Pancreas (tissue), 10 donors: ENCODE measurements at regions not wholly inside any gene's neighbourhood (a gene's known extent, or its start where the extent isn't known, plus 50 kb on each side); places are given as distances from the start of the nearest gene placed in this dataset.

Experiments used
- ATAC-seq, 4 donors: fragments of 200-7000 bp; cut with Tn5 transposase; one replicate each; pipeline versions ENCODE4 v1.8.0 to v1.9.1; 2020; ENCODE audit warnings: mild to moderate bottlenecking in 4 of 4, moderate library complexity in 4 of 4
- DNase-seq, 6 donors: peaks; one replicate each; pipeline ENCODE4 v3.0.0-alpha.2; 2020
- FAIRE-seq: peaks from 2 replicates; lab custom pipeline; 2012; peaks lifted over from hg19 to GRCh38; lab: Jason Lieb, UNC
- H3K27ac ChIP-seq, 4 donors: fragments of 200-600 bp; sonication (generic); 1 replicate in 3 of 4; 2 replicates in 1 of 4; pipeline versions ENCODE4 v1.5.0 to v1.8.0; 2020
- H3K27me3 ChIP-seq, 4 donors: fragments of 200-600 bp; one replicate each; pipeline ENCODE4 v1.8.0; 2021
- H3K36me3 ChIP-seq, 3 donors: fragments of 200-600 bp; sonication (generic) in 1 of 3; one replicate each; pipeline versions ENCODE4 v1.5.0 to v1.8.0; 2020 to 2021
- H3K4me1 ChIP-seq, 3 donors: fragments of 200-600 bp; one replicate each; pipeline ENCODE4 v1.8.0; 2021
- H3K4me3 ChIP-seq, 4 donors: fragments of 200-600 bp; sonication (generic) in 2 of 4; one replicate each; pipeline versions ENCODE4 v1.5.0 to v1.8.0; 2020 to 2021
- H3K9me3 ChIP-seq, 4 donors: fragments of 200-600 bp; one replicate each; pipeline ENCODE4 v1.8.0; 2021
- WGBS, 2 donors: extraction: QIAGEN DNeasy Blood & Tissue Kit; methylation state at CpG; one replicate each; pipeline ENCODE4 v1.1.7; 2013; 5-methylcytosine and 5-hydroxymethylcytosine counted together
- intact Hi-C, 3 donors: fragments of 100-400 bp; cut with DNase I; formaldehyde crosslinking; loops; one replicate each; pipeline versions ENCODE4 v1.11.1 to v1.14.2; 2022
- TF ChIP-seq, protein P1 (sequence below), 4 donors: fragments of 200-600 bp; sonication (generic) in 3 of 4; IDR thresholded peaks; one replicate each; pipeline versions ENCODE4 v1.5.0 to v1.8.0; 2021; ENCODE audit warnings: antibody characterized with exemption in 4 of 4
- donor health status: healthy with polysubstance abuse.
- donor health status: DM: no; HTN: no; CAD: no; lungs with moderate emphysema.
- donor health status: DM: no; HTN: no; CAD: no.
- donor health status: control.
- donor health status: control.
- donor health status: Bipolar disorder and iron deficiency.
- donor health status: DM: yes; HTN: yes; CAD: no.
- donor health status: DM: no; HTN: no; CAD: no.
- donor health status: DM: no; HTN: no; CAD: no.
- donor health status: DM: yes; HTN: yes; CAD: no.

DNA sequence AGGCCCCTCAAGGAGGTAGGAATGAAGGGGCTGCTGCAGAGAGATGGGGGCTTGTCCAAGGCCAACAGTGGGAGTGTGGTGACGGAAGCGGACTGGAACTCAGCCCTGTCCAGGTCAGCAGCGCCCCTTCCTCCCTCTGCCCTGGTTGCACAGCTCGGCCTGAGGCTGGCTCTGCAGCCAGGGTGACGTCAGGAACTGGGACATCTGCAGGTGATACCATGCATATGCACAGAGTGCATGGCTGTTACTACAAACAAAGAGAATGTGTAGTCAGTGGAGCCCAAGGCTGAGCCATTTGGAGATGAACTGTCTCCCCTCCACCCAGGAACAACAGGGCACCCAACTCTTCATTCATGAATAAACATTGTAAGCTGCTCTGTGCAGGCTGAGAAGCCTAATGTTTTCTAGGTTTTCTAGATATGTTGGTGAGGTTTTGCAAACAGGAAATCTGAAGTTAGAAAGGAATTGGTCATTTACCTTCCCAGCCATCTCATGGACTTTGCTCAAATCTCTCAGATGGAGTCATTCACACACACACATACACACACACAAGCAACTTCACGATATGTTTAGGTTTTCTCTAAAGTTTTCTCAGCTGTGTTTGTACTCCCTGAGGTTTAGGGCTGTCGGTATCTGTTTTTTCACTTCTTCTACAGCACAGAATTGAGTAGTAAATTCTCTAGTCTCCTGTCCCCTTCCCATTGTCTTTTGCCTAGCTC is 117.2 kb downstream of the TLE3 start:
- 60 to 61% methylated on average over 7 of the region's 7 CpGs for WGBS, 2 donors
- Histone ChIP-seq H3K36me3 (no peaks in the 10 kb centered on the region), H3K9me3 (no peaks in the 10 kb centered on the region), H3K4me1 (no peaks in the 10 kb centered on the region), H3K27ac (no peak overlapping the region), H3K4me3 (no peak overlapping the region), H3K27me3 (no peaks in the 10 kb centered on the region)
- intact Hi-C loops: no loop called here
- TF ChIP-seq, protein P1, sequence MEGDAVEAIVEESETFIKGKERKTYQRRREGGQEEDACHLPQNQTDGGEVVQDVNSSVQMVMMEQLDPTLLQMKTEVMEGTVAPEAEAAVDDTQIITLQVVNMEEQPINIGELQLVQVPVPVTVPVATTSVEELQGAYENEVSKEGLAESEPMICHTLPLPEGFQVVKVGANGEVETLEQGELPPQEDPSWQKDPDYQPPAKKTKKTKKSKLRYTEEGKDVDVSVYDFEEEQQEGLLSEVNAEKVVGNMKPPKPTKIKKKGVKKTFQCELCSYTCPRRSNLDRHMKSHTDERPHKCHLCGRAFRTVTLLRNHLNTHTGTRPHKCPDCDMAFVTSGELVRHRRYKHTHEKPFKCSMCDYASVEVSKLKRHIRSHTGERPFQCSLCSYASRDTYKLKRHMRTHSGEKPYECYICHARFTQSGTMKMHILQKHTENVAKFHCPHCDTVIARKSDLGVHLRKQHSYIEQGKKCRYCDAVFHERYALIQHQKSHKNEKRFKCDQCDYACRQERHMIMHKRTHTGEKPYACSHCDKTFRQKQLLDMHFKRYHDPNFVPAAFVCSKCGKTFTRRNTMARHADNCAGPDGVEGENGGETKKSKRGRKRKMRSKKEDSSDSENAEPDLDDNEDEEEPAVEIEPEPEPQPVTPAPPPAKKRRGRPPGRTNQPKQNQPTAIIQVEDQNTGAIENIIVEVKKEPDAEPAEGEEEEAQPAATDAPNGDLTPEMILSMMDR (IDR thresholded peaks at IDR 0.05): no peak
- no peak for DNase-seq
- ATAC-seq: peak in 1 of 4 donors; percentile 36
- no peak for FAIRE-seq

- intact Hi-C loops: no loop called here
- FAIRE-seq: no peak
Measured at GRCh38 chr15:69982037-69982436, 115.7 kb downstream of the TLE3 start.

DNA sequence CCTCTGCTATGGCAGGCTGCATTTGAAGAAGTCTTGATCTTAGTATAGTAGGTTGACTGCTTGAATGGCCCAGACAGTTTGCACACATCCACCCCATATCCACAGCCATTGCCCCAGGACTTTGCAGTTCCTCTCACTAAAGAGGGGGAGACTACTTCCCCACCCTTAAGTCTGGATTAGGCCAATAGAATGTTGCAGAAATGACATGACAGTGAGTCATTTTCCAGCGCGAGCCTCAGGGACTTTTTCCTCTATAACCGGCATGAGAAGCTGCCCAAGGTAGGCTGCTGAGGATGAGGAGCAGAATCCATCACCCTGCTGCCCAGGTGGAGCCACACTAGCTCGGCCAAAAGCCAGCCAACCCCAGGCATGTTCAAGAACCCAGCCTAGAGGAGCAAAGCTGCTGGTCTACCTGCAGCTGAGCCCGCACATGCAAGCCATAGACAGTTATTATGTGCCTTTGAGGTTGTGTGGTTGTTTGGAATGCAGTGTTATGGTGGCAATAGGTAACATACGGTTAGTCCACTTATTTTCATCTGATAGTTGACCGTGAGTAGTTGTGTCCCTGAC is 113.9 kb downstream of the TLE3 start:
- TF ChIP-seq, protein P1 (IDR thresholded peaks at IDR 0.05): no peak
- DNase-seq (no peak), FAIRE-seq (no peak), ATAC-seq (no peak)
- intact Hi-C loops: no loop called here
- no peak overlapping the region for H3K4me3 ChIP-seq
- H3K27ac ChIP-seq: no peak overlapping the region
- H3K9me3 ChIP-seq: no peaks in the 10 kb centered on the region
- 79 to 83% methylated on average over 7 of the region's 7 CpGs for WGBS, 2 donors
- no peaks in the 10 kb centered on the region for H3K4me1 ChIP-seq
- H3K27me3 ChIP-seq: no peaks in the 10 kb centered on the region
- H3K36me3 ChIP-seq: no peaks in the 10 kb centered on the region

More at GRCh38 chr15:69982037-69982436, 115.7 kb downstream of the TLE3 start:
- Histone ChIP-seq H3K9me3 (no peaks in the 10 kb centered on the region), H3K36me3 (no peaks in the 10 kb centered on the region), H3K4me1 (no peaks in the 10 kb centered on the region), H3K4me3 (no peak overlapping the region), H3K27me3 (no peaks in the 10 kb centered on the region), H3K27ac (no peak overlapping the region)
- ATAC-seq: no peak
- TF ChIP-seq, protein P1 (IDR thresholded peaks at IDR 0.05): no peak
- 79 to 82% methylated on average over 2 of the region's 2 CpGs for WGBS, 2 donors
- DNase-seq: no peak

DNA sequence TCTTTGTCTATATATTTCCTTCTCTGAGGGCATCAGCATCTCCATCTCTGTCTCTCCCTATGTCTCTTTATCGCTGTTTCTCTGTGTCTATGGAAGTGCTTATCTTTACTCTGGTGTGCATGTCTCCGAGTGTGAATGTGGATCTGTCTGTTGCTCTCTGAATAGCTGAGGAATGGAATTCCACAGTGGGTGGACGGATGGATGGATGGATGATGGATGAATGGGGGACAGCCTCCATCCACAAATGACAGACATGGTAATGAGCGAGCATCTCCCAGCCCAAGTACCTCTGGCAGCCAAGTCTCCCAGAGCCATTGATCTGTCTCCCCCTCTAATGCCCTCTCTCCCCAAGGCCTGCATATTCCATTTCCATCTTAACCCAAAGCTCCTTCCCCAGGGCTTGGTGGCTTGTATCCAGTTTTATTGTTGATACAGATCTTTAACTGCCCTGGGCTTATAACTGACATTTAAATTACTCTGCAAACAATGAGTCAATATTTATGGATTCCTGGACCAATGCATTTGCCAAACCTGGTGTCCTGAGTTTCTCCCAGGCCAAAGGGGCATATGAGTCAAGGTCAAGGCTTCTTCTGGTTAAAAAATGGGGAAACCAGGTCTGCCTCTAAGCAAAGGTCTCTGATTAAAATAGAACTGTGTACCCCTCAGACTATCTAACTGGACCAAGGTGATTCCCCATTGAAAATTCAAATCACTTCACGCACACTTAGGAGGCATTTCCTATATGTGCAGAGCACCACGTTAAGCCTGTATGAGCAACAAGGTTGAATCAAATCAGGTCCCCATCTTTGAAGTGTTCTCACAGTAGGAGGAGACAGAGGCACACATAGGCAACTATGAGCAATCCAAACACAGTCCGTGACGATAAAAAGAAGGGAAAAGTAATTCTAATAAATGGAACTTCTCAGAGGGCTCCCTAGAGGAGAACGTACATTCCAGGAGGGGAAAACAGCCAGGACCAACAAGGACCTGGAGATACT is 109.9 kb downstream of the TLE3 start:
- TF ChIP-seq, protein P1 (IDR thresholded peaks at IDR 0.05): no peak
- Histone ChIP-seq H3K27ac (no peak overlapping the region), H3K9me3 (no peaks in the 10 kb centered on the region), H3K4me3 (no peak overlapping the region), H3K36me3 (no peaks in the 10 kb centered on the region), H3K4me1 (no peaks in the 10 kb centered on the region), H3K27me3 (no peaks in the 10 kb centered on the region)
- DNase-seq: no peak
- peak in 1 of 4 donors; percentile 31 for ATAC-seq
- WGBS, 2 donors: 69 to 71% methylated on average over 9 of the region's 9 CpGs
- FAIRE-seq: no peak
- intact Hi-C loops: no loop called here
